ENCODE measurements at regions not wholly inside any gene's neighbourhood (a gene's known extent, or its start where the extent isn't known, plus 50 kb on each side); places are given as distances from the start of the nearest gene placed in this dataset.

DNA sequence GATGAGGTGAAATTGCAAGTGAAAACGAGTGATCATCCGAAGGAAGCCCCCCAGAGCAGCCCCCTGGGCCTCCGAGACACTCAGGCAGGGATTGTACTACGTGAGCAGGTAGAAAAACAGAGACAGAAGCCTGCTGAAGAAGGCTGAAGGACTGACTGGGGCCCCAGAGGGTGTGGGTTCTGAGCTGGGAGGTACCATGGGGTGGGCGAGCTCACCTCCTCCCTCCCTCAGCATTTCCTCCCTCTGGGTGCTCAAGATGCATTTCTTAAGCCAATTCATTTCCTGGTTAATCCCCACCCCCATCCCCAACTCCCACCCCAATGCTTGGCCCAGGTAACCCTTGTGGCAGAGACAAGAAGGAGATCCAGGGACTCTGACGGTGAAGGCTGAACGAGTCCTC, 108.7 kb downstream of the BDH1 start:
- Histone ChIP-seq H3K4me1 (ENCODE audit: low read length) (no peaks in the 10 kb centered on the region), H3K9ac (ENCODE audit: low read length) (no peak overlapping the region), H3K36me3 (replicated peaks; ENCODE audit: low read depth, low read length) (no peaks in the 10 kb centered on the region), H3K9me3 (ENCODE audit: insufficient read depth, low read length) (no peaks in the 10 kb centered on the region), H3K27ac (ENCODE audit: low read length) (no peak overlapping the region), H2AFZ (ENCODE audit: low read depth, low read length) (no peak overlapping the region), H3K4me2 (ENCODE audit: low read length) (no peak overlapping the region), H4K20me1 (ENCODE audit: insufficient read depth, low read length) (no peaks in the 10 kb centered on the region), H3K4me3 (ENCODE audit: low read length) (no peak overlapping the region), H3K79me2 (ENCODE audit: low read length) (no peaks in the 10 kb centered on the region), H3K27me3 (ENCODE audit: low read depth, low read length) (no peaks in the 10 kb centered on the region; the same call in 1 of the 2 replicates)
- TF ChIP-seq, protein P1, sequence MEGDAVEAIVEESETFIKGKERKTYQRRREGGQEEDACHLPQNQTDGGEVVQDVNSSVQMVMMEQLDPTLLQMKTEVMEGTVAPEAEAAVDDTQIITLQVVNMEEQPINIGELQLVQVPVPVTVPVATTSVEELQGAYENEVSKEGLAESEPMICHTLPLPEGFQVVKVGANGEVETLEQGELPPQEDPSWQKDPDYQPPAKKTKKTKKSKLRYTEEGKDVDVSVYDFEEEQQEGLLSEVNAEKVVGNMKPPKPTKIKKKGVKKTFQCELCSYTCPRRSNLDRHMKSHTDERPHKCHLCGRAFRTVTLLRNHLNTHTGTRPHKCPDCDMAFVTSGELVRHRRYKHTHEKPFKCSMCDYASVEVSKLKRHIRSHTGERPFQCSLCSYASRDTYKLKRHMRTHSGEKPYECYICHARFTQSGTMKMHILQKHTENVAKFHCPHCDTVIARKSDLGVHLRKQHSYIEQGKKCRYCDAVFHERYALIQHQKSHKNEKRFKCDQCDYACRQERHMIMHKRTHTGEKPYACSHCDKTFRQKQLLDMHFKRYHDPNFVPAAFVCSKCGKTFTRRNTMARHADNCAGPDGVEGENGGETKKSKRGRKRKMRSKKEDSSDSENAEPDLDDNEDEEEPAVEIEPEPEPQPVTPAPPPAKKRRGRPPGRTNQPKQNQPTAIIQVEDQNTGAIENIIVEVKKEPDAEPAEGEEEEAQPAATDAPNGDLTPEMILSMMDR (IDR thresholded peaks at IDR 0.05; ENCODE audit: low read depth, low read length): no peak
- no peak for TF ChIP-seq EZH2phosphoT487 (IDR thresholded peaks at IDR 0.05; ENCODE audit: low read depth)

DNA sequence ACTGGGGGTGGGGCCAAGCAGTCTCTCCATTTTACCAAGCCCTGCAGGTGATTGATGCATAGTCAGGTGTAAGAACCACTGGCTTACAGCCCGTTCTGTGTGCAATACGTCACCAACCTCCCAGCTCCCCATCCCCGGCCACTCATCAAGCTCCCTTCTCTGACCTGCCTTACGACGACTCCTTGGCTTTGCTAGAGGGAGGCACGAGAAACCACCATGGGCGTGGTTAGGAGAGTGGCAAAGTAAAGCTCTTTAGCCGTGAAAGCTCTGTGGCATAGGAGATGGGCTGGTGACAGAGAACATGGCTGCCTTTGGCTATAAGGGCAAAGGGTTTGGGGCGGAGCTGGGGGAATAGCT, 109.1 kb downstream of the BDH1 start:
- H4K20me1 ChIP-seq (ENCODE audit: insufficient read depth, low read length): no peaks in the 10 kb centered on the region
- H2AFZ ChIP-seq (ENCODE audit: low read depth, low read length): no peak overlapping the region
- H3K9ac ChIP-seq (ENCODE audit: low read length): no peak overlapping the region
- H3K4me3 ChIP-seq (ENCODE audit: low read length): no peak overlapping the region
- no peaks in the 10 kb centered on the region; the same call in 1 of the 2 replicates for H3K27me3 ChIP-seq (ENCODE audit: low read depth, low read length)
- H3K4me2 ChIP-seq (ENCODE audit: low read length): no peak overlapping the region
- H3K9me3 ChIP-seq (ENCODE audit: insufficient read depth, low read length): no peaks in the 10 kb centered on the region
- TF ChIP-seq EZH2phosphoT487 (IDR thresholded peaks at IDR 0.05; ENCODE audit: low read depth): no peak
- TF ChIP-seq, protein P1 (IDR thresholded peaks at IDR 0.05; ENCODE audit: low read depth, low read length): no peak
- H3K79me2 ChIP-seq (ENCODE audit: low read length): no peaks in the 10 kb centered on the region
- no peak overlapping the region for H3K27ac ChIP-seq (ENCODE audit: low read length)
- H3K4me1 ChIP-seq (ENCODE audit: low read length): no peaks in the 10 kb centered on the region
- no peaks in the 10 kb centered on the region for H3K36me3 ChIP-seq (replicated peaks; ENCODE audit: low read depth, low read length)

DNA sequence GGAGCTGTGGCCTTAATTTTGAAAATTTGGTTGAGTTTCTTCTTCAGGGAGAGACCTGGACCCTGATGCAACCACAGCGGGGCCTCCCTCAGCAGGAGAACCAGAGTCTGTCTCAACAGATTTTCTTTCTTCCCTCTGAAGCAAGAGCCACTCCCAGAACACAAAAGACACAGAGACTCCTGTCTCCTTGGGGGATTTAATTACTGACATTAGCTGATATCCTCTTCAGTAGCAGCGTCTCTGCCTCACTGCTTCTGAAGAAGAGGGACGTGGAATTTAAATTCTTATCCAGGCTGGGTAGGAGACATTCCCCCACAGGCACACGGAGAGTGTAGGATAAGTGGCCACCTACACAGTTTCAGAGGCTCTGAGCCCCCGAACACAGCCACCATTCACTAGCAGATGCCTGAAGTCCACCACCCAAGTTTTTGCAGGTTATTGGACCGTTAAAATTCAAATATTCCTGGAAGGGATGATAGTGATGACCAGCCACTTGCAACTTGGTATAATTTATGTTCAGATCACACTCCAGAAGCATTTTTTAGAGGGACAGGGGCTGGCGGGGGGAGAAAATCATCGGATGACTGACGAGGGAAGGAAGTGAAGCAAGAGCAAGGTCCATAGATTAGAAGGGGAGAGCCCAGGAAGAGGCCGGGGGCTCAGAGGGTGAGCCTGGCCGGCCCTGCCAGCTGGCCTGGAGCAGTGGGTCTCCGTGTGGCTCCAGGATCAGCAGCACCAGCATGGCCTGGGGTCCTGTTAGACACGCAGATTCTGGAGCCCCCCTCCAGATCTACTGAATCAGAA, 109.7 kb downstream of the BDH1 start:
- H3K27me3 ChIP-seq (ENCODE audit: low read depth, low read length): peaks cover 3% of the 10 kb centered on the region; the same call in 1 of the 2 replicates
- no peaks in the 10 kb centered on the region for H3K9me3 ChIP-seq (ENCODE audit: insufficient read depth, low read length)
- no peak overlapping the region for H3K9ac ChIP-seq (ENCODE audit: low read length)
- no peaks in the 10 kb centered on the region for H4K20me1 ChIP-seq (ENCODE audit: insufficient read depth, low read length)
- H3K27ac ChIP-seq (ENCODE audit: low read length): no peak overlapping the region
- no peak for TF ChIP-seq EZH2phosphoT487 (IDR thresholded peaks at IDR 0.05; ENCODE audit: low read depth)
- TF ChIP-seq, protein P1 (IDR thresholded peaks at IDR 0.05; ENCODE audit: low read depth, low read length): no peak
- H3K36me3 ChIP-seq (replicated peaks; ENCODE audit: low read depth, low read length): no peaks in the 10 kb centered on the region
- no peaks in the 10 kb centered on the region for H3K79me2 ChIP-seq (ENCODE audit: low read length)
- no peak overlapping the region for H2AFZ ChIP-seq (ENCODE audit: low read depth, low read length)
- no peak overlapping the region for H3K4me2 ChIP-seq (ENCODE audit: low read length)
- no peaks in the 10 kb centered on the region for H3K4me1 ChIP-seq (ENCODE audit: low read length)
- no peak overlapping the region for H3K4me3 ChIP-seq (ENCODE audit: low read length)

DNA sequence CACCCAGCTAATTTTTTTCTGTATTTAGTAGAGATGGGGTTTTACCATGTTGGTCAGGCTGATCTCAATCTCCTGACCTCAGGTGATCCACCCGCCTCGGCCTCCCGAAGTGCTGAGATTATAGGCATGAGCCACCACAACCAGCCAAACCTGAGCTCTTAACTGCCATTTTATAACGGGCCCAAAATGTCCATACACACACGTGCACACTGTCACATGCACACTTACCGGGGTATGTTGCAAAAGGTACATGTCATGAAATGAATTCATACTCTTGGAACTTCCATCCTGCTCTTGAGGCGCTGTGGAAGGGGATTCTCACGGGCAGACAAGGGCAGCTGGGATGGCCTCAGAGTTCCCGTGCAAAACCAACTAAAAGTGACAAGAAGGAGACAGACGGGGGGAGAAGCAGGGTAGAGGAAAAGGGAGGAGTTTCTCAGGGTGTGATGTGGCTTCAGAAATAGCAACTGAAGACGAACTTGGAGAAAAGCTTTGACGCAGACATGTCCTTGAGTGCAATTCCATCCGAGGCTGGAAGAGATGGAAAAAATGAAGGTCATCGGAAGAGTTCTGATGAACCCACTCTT, 110.9 kb downstream of the BDH1 start:
- no peak overlapping the region for H2AFZ ChIP-seq (ENCODE audit: low read depth, low read length)
- H3K4me3 ChIP-seq (ENCODE audit: low read length): no peak overlapping the region
- no peaks in the 10 kb centered on the region for H3K9me3 ChIP-seq (ENCODE audit: insufficient read depth, low read length)
- H3K79me2 ChIP-seq (ENCODE audit: low read length): no peaks in the 10 kb centered on the region
- no peak overlapping the region for H3K4me2 ChIP-seq (ENCODE audit: low read length)
- no peak for TF ChIP-seq EZH2phosphoT487 (IDR thresholded peaks at IDR 0.05; ENCODE audit: low read depth)
- peaks cover 4% of the 10 kb centered on the region; the same call in 1 of the 2 replicates for H3K27me3 ChIP-seq (ENCODE audit: low read depth, low read length)
- H3K36me3 ChIP-seq (replicated peaks; ENCODE audit: low read depth, low read length): no peaks in the 10 kb centered on the region
- no peak overlapping the region for H3K9ac ChIP-seq (ENCODE audit: low read length)
- H3K4me1 ChIP-seq (ENCODE audit: low read length): no peaks in the 10 kb centered on the region
- H4K20me1 ChIP-seq (ENCODE audit: insufficient read depth, low read length): no peaks in the 10 kb centered on the region
- no peak overlapping the region for H3K27ac ChIP-seq (ENCODE audit: low read length)
